HAP-1 (cell line): ENCODE measurements at regions not wholly inside any gene's neighbourhood (a gene's known extent, or its start where the extent isn't known, plus 50 kb on each side); places are given as distances from the start of the nearest gene placed in this dataset.

Experiments used
- DNase-seq, 2 experiments: peaks; one replicate each; pipeline ENCODE4 v3.0.0-alpha.2; 2016 to 2020; ENCODE audit warnings: low spot score in 2 of 2
- H3K27me3 ChIP-seq: fragments of 250-450 bp; sonication (Bioruptor Pico); 2 replicates; pipeline ENCODE4 v1.5.1; 2020; ENCODE audit warnings: low read depth, mild to moderate bottlenecking, moderate library complexity
- H3K36me3 ChIP-seq: fragments of 250-450 bp; sonication (Bioruptor Pico); replicated peaks from 2 replicates; pipeline ENCODE4 v1.5.1; 2020; ENCODE audit warnings: mild to moderate bottlenecking
- H3K4me1 ChIP-seq: fragments of 250-450 bp; sonication (Bioruptor Pico); 2 replicates; pipeline ENCODE4 v1.5.1; 2020; ENCODE audit warnings: mild to moderate bottlenecking
- H3K4me3 ChIP-seq: fragments of 250-450 bp; sonication (Bioruptor Pico); 2 replicates; pipeline ENCODE4 v1.5.1; 2020; ENCODE audit warnings: mild to moderate bottlenecking, moderate library complexity
- H3K9me3 ChIP-seq: fragments of 250-450 bp; sonication (Bioruptor Pico); 2 replicates; pipeline ENCODE4 v1.5.1; 2020; ENCODE audit warnings: mild to moderate bottlenecking, moderate library complexity
- in situ Hi-C: fragments of 300-500 bp; cut with MboI; formaldehyde crosslinking; loops from 3 replicates; pipeline ENCODE4 v1.14.3; 2020; ENCODE audit warnings: low sequenced_read_pairs, inconsistent platforms, mixed read lengths

- H3K4me1 ChIP-seq = no peaks in the 10 kb centered on the region
- no peaks in the 10 kb centered on the region for H3K9me3 ChIP-seq
- no peaks in the 10 kb centered on the region for H3K36me3 ChIP-seq
- no peaks in the 10 kb centered on the region for H3K27me3 ChIP-seq
- no peak overlapping the region for H3K4me3 ChIP-seq
- no peak for DNase-seq
- in situ Hi-C loops = no loop called here
These were observed 1368.6 kb downstream of the FSTL5 start for GRCh38 chr4:160795216-160795615.

GRCh38 chr4:160808174-160808573 lies 1355.6 kb downstream of the FSTL5 start:
- H3K36me3 ChIP-seq = no peaks in the 10 kb centered on the region
- no peaks in the 10 kb centered on the region for H3K4me1 ChIP-seq
- in situ Hi-C loops = no loop called here
- H3K9me3 ChIP-seq = no peaks in the 10 kb centered on the region
- no peak for DNase-seq
- H3K4me3 ChIP-seq = no peak overlapping the region
- H3K27me3 ChIP-seq = no peaks in the 10 kb centered on the region

- no peaks in the 10 kb centered on the region for H3K27me3 ChIP-seq
- no peaks in the 10 kb centered on the region for H3K36me3 ChIP-seq
- no peak overlapping the region for H3K4me3 ChIP-seq
- in situ Hi-C loops = no loop called here
- no peaks in the 10 kb centered on the region for H3K9me3 ChIP-seq
- no peak for DNase-seq
- H3K4me1 ChIP-seq = no peaks in the 10 kb centered on the region
These were observed 1354.2 kb downstream of the FSTL5 start for GRCh38 chr4:160809576-160809975.

- H3K4me1 ChIP-seq = peaks cover 2% of the 10 kb centered on the region; the same call in 1 of the 2 replicates
- no peaks in the 10 kb centered on the region for H3K9me3 ChIP-seq
- in situ Hi-C loops = no loop called here
- H3K27me3 ChIP-seq = no peaks in the 10 kb centered on the region
- no peak for DNase-seq
- no peaks in the 10 kb centered on the region for H3K36me3 ChIP-seq
- H3K4me3 ChIP-seq = no peak overlapping the region
These were observed 1353.4 kb downstream of the FSTL5 start for GRCh38 chr4:160810424-160810823.

- H3K4me1 ChIP-seq = peaks cover 3% of the 10 kb centered on the region; the same call in 1 of the 2 replicates
- in situ Hi-C loops = no loop called here
- no peaks in the 10 kb centered on the region for H3K9me3 ChIP-seq
These were observed 1352.9 kb downstream of the FSTL5 start for GRCh38 chr4:160810941-160811340.

GRCh38 chr4:160811956-160812355 lies 1351.8 kb downstream of the FSTL5 start:
- H3K9me3 ChIP-seq = no peaks in the 10 kb centered on the region
- peaks cover 3% of the 10 kb centered on the region; the same call in 1 of the 2 replicates for H3K4me1 ChIP-seq
- no peak overlapping the region for H3K4me3 ChIP-seq
- in situ Hi-C loops = no loop called here
- H3K36me3 ChIP-seq = no peaks in the 10 kb centered on the region
- no peak for DNase-seq
- H3K27me3 ChIP-seq = no peaks in the 10 kb centered on the region

More at GRCh38 chr4:160810941-160811340, 1352.9 kb downstream of the FSTL5 start:
- no peak overlapping the region for H3K4me3 ChIP-seq
- H3K36me3 ChIP-seq = no peaks in the 10 kb centered on the region
- DNase-seq = no peak
- H3K27me3 ChIP-seq = no peaks in the 10 kb centered on the region

DNA sequence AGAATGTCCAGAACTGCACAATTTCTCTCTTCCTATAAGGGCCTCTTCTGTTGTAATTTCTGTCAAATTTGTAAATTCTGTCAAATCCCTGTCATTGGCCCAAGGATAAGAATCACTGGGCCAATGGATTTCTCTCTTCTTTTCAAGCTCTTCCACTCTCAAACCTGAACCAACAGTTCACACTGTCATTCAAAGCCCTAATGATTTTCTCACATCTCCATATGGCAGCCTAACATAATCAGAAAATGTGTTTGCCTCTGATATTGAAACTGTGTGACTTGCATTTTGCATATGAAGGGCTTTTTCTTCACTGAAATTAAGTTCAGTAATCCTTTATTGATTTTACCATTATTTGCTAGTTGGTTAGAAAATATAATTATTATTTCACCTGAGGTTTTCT lies 1349.1 kb downstream of the FSTL5 start:
- Histone ChIP-seq H3K36me3 (no peaks in the 10 kb centered on the region), H3K4me3 (no peak overlapping the region), H3K9me3 (no peaks in the 10 kb centered on the region), H3K4me1 (peaks cover 3% of the 10 kb centered on the region; the same call in 1 of the 2 replicates), H3K27me3 (no peaks in the 10 kb centered on the region)
- peak in 1 of 2 experiments; percentile 61 for DNase-seq
- in situ Hi-C loops = no loop called here

DNA sequence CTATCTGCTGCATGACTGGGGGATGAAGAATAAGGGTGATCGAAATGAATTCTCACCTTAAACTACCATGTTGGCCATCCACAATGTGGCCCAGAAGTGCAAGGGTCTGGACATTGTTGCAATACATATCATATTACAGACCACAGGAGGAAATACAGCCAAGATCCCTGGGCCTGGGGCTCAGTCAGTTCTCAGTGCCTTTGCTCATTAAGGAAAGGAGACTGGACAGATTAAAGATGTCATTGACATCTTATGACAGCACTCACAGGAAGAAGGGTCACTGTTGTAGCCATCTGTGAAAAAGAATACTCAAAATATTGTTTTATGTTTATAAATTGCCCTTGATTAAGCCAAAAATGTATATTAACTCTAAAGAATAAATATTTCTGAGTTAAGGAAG lies 1345.2 kb downstream of the FSTL5 start:
- Histone ChIP-seq H3K4me1 (peaks cover 3% of the 10 kb centered on the region; the same call in 1 of the 2 replicates), H3K36me3 (no peaks in the 10 kb centered on the region), H3K27me3 (no peaks in the 10 kb centered on the region), H3K9me3 (no peaks in the 10 kb centered on the region), H3K4me3 (no peak overlapping the region)
- no peak for DNase-seq
- in situ Hi-C loops = no loop called here

- no peak for DNase-seq
- Histone ChIP-seq H3K4me3 (no peak overlapping the region), H3K27me3 (no peaks in the 10 kb centered on the region), H3K36me3 (no peaks in the 10 kb centered on the region), H3K4me1 (peaks cover 3% of the 10 kb centered on the region; the same call in 1 of the 2 replicates), H3K9me3 (no peaks in the 10 kb centered on the region)
- in situ Hi-C loops = no loop called here
These were observed 1344.0 kb downstream of the FSTL5 start for GRCh38 chr4:160819791-160820190.

DNA sequence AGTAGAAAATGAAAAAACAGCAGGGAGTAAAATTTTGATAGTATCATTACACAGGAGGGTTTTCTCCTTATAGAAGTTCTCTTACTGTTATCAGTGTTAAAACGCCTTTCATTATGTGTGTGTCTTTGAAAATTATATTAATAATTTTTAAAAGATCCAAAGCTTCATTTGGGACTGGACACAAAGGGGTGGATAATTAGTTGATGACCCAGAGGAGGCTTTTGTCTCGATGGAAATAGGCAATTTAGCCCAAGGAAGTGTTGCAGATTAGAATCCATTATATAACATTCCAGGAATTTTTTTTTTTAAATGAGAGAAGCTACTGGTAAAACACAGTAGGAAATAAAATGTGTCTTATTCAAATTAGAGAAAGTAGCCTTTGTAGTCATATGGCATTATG lies 1339.3 kb downstream of the FSTL5 start:
- DNase-seq = no peak
- H3K36me3 ChIP-seq = no peaks in the 10 kb centered on the region
- in situ Hi-C loops = no loop called here

DNA sequence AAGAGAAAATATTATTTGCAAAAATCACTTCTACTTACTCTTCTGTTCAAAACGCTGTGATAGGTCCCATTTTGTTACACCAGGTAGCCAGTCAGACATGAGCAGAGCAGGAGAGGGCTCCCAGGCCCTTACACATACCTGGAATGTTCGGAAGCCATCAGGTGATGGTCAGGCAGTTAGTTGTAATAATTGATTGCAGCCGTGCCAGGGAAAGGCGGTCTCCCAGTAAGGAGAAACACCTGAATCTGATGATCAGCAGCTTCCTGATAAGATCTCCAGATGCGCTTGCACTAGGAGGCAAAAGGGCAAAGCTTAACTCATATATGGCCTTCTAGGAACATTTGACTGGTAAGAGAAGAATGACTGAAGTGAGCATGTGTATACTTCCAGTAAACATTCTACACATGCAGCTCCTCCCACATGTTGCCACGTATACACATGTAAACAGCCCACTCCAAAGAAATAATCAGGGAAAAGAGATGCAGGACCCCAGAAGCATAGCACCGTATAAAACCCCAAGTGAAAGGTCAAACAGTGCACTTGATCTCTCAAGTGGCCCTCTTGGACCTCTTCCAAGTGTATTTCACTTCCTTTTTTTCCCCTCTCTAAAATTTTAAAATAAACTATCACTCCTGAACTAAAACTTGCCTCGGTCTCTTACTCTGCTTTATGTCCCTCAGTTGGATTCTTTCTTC lies 1338.0 kb downstream of the FSTL5 start:
- Histone ChIP-seq H3K36me3 (no peaks in the 10 kb centered on the region), H3K27me3 (no peaks in the 10 kb centered on the region), H3K4me3 (no peak overlapping the region), H3K4me1 (peaks cover 5% of the 10 kb centered on the region; the same call in 1 of the 2 replicates), H3K9me3 (no peaks in the 10 kb centered on the region; the same call in 1 of the 2 replicates)
- DNase-seq = no peak
- in situ Hi-C loops = no loop called here

More for the DNA sequence above, 1339.3 kb downstream of the FSTL5 start:
- Histone ChIP-seq H3K4me3 (no peak overlapping the region), H3K27me3 (no peaks in the 10 kb centered on the region), H3K9me3 (no peaks in the 10 kb centered on the region; the same call in 1 of the 2 replicates), H3K4me1 (peaks cover 5% of the 10 kb centered on the region; the same call in 1 of the 2 replicates)

- Histone ChIP-seq H3K9me3 (no peaks in the 10 kb centered on the region; the same call in 1 of the 2 replicates), H3K27me3 (no peaks in the 10 kb centered on the region), H3K4me1 (peaks cover 5% of the 10 kb centered on the region; the same call in 1 of the 2 replicates), H3K4me3 (no peak overlapping the region), H3K36me3 (no peaks in the 10 kb centered on the region)
- DNase-seq = no peak
- in situ Hi-C loops = no loop called here
These were observed 1337.5 kb downstream of the FSTL5 start for GRCh38 chr4:160826339-160826679.

- in situ Hi-C loops = no loop called here
These were observed 1332.5 kb downstream of the FSTL5 start for GRCh38 chr4:160831165-160831922.

GRCh38 chr4:160835789-160836188 lies 1328.0 kb downstream of the FSTL5 start:
- H3K4me3 ChIP-seq = no peak overlapping the region
- in situ Hi-C loops = no loop called here
- H3K27me3 ChIP-seq = no peaks in the 10 kb centered on the region
- no peaks in the 10 kb centered on the region for H3K9me3 ChIP-seq
- no peak for DNase-seq
- no peaks in the 10 kb centered on the region for H3K36me3 ChIP-seq
- no peaks in the 10 kb centered on the region; the same call in 1 of the 2 replicates for H3K4me1 ChIP-seq

More at GRCh38 chr4:160831165-160831922, 1332.5 kb downstream of the FSTL5 start:
- H3K4me3 ChIP-seq = no peak overlapping the region
- peaks cover 5% of the 10 kb centered on the region; the same call in 1 of the 2 replicates for H3K4me1 ChIP-seq
- no peaks in the 10 kb centered on the region for H3K36me3 ChIP-seq
- no peaks in the 10 kb centered on the region for H3K27me3 ChIP-seq
- no peaks in the 10 kb centered on the region for H3K9me3 ChIP-seq
- no peak for DNase-seq
